Neural progenitor cell (in vitro differentiated cells): ENCODE measurements at regions not wholly inside any gene's neighbourhood (a gene's known extent, or its start where the extent isn't known, plus 50 kb on each side); places are given as distances from the start of the nearest gene placed in this dataset.

Experiments used
- DNase-seq: peaks from one replicate; pipeline ENCODE4 v3.0.0-alpha.2; 2016; ENCODE audit warnings: low spot score
- H2AFZ ChIP-seq: fragments of 200-600 bp; sonication (generic); replicated peaks from 2 replicates; pipeline ENCODE4 v1.6.1; 2016; ENCODE audit warnings: antibody characterized with exemption
- H3F3A ChIP-seq: fragments of 200-600 bp; sonication (generic); 2 replicates; pipeline ENCODE4 v1.6.1; 2016; ENCODE audit warnings: antibody characterized with exemption, low read depth
- H3K27ac ChIP-seq: fragments of 200-600 bp; sonication (generic); 2 replicates; pipeline ENCODE4 v1.5.1; 2016; ENCODE audit warnings: mild to moderate bottlenecking
- H3K27me3 ChIP-seq: fragments of 200-600 bp; sonication (generic); 2 replicates; pipeline ENCODE4 v1.6.1; 2016; ENCODE audit warnings: mild to moderate bottlenecking, moderate library complexity
- H3K36me3 ChIP-seq: fragments of 200-600 bp; sonication (generic); 2 replicates; pipeline ENCODE4 v1.5.1; 2016
- H3K4me1 ChIP-seq: fragments of 200-600 bp; sonication (generic); 2 replicates; pipeline ENCODE4 v1.6.1; 2016; ENCODE audit warnings: mixed run types
- H3K4me2 ChIP-seq: fragments of 200-600 bp; sonication (generic); 2 replicates; pipeline ENCODE4 v1.6.1; 2016
- H3K4me3 ChIP-seq: fragments of 200-600 bp; sonication (generic); 2 replicates; pipeline ENCODE4 v1.5.1; 2016
- H3K79me2 ChIP-seq: fragments of 200-600 bp; sonication (generic); 2 replicates; pipeline ENCODE4 v1.6.1; 2016; ENCODE audit warnings: low read depth
- H3K9ac ChIP-seq: fragments of 200-600 bp; sonication (generic); 2 replicates; pipeline ENCODE4 v1.6.1; 2016
- H3K9me3 ChIP-seq: fragments of 200-600 bp; sonication (generic); 2 replicates; pipeline ENCODE4 v1.5.1; 2016; ENCODE audit warnings: low read depth
- H4K20me1 ChIP-seq: fragments of 200-600 bp; sonication (generic); 2 replicates; pipeline ENCODE4 v1.6.1; 2016; ENCODE audit warnings: low read depth
- H3K27ac Mint-ChIP-seq: 3 replicates; pipeline ENCODE4 v1.8.0; 2021; ENCODE audit warnings: mixed read lengths
- H3K27me3 Mint-ChIP-seq: 2 replicates; pipeline ENCODE4 v1.8.0; 2022; ENCODE audit warnings: low read depth, mild to moderate bottlenecking, inconsistent platforms, moderate library complexity, mixed read lengths; ENCODE audit not compliant: insufficient read depth
- H3K36me3 Mint-ChIP-seq: 3 replicates; pipeline ENCODE4 v1.8.0; 2021; ENCODE audit warnings: mixed read lengths
- H3K4me1 Mint-ChIP-seq: 3 replicates; pipeline ENCODE4 v1.8.0; 2021; ENCODE audit warnings: mixed read lengths
- H3K4me3 Mint-ChIP-seq: 3 replicates; pipeline ENCODE4 v1.8.0; 2021; ENCODE audit warnings: mild to moderate bottlenecking, moderate library complexity, mixed read lengths
- H3K9me3 Mint-ChIP-seq: 3 replicates; pipeline ENCODE4 v1.8.0; 2020; ENCODE audit warnings: mixed read lengths
- CTCF ChIP-seq: fragments of 200-600 bp; sonication (generic); IDR thresholded peaks from 2 replicates; pipeline ENCODE4 v1.5.1; 2017; ENCODE audit warnings: antibody characterized with exemption, mild to moderate bottlenecking
- EZH2 ChIP-seq: fragments of 200-600 bp; sonication (generic); IDR thresholded peaks from 2 replicates; pipeline ENCODE4 v1.6.1; 2017; ENCODE audit warnings: antibody characterized with exemption, mild to moderate bottlenecking, moderate library complexity
- EZH2phosphoT487 ChIP-seq: fragments of 200-600 bp; sonication (generic); IDR thresholded peaks from 2 replicates; pipeline ENCODE4 v1.6.1; 2017; ENCODE audit warnings: antibody characterized with exemption

- Mint-ChIP-seq H3K27ac (no peak overlapping the region), H3K4me3 (no peak overlapping the region), H3K9me3 (peaks cover 6% of the 10 kb centered on the region), H3K36me3 (no peaks in the 10 kb centered on the region), H3K4me1 (peaks cover 9% of the 10 kb centered on the region), H3K27me3 (peaks cover 8% of the 10 kb centered on the region)
- no peaks in the 10 kb centered on the region for H3K79me2 ChIP-seq
- no peak overlapping the region for H3K4me3 ChIP-seq
- no peaks in the 10 kb centered on the region for H4K20me1 ChIP-seq
- H3F3A ChIP-seq = no peaks in the 10 kb centered on the region
- no peaks in the 10 kb centered on the region for H3K9me3 ChIP-seq
- H3K9ac ChIP-seq = no peak overlapping the region
- TF ChIP-seq EZH2phosphoT487 (no peak), EZH2 (no peak), CTCF (no peak)
- no peak overlapping the region for H3K4me2 ChIP-seq
- H3K27ac ChIP-seq = no peak overlapping the region
- no peaks in the 10 kb centered on the region for H3K4me1 ChIP-seq
- no peak overlapping the region for H2AFZ ChIP-seq
- no peak for DNase-seq
- H3K36me3 ChIP-seq = no peaks in the 10 kb centered on the region
- no peaks in the 10 kb centered on the region for H3K27me3 ChIP-seq
Measured at GRCh38 chr13:48790966-48791365, 137.2 kb downstream of the CYSLTR2 start.

- DNase-seq = no peak
- no peak overlapping the region for H3K4me3 Mint-ChIP-seq
- Histone ChIP-seq H3K27ac (no peak overlapping the region), H3K27me3 (no peaks in the 10 kb centered on the region), H4K20me1 (no peaks in the 10 kb centered on the region), H2AFZ (no peak overlapping the region), H3K4me2 (no peak overlapping the region), H3K79me2 (no peaks in the 10 kb centered on the region), H3K4me3 (no peak overlapping the region), H3K9me3 (no peaks in the 10 kb centered on the region), H3K4me1 (no peaks in the 10 kb centered on the region), H3K36me3 (no peaks in the 10 kb centered on the region), H3K9ac (no peak overlapping the region), H3F3A (no peaks in the 10 kb centered on the region)
- no peaks in the 10 kb centered on the region for H3K27me3 Mint-ChIP-seq
- H3K36me3 Mint-ChIP-seq = no peaks in the 10 kb centered on the region
- TF ChIP-seq EZH2 = no peak
- TF ChIP-seq CTCF = no peak
- no peak for TF ChIP-seq EZH2phosphoT487
- no peaks in the 10 kb centered on the region for H3K9me3 Mint-ChIP-seq
- H3K27ac Mint-ChIP-seq = no peak overlapping the region
- H3K4me1 Mint-ChIP-seq = no peaks in the 10 kb centered on the region
Measured at GRCh38 chr13:48797127-48797526, 143.4 kb downstream of the CYSLTR2 start.

GRCh38 chr13:48797761-48798160, 144.0 kb downstream of the CYSLTR2 start:
- H3K4me3 Mint-ChIP-seq = no peak overlapping the region

More at GRCh38 chr13:48797761-48798160, 144.0 kb downstream of the CYSLTR2 start:
- no peak overlapping the region for H2AFZ ChIP-seq
- H3K9ac ChIP-seq = no peak overlapping the region
- no peak overlapping the region for H3K27ac ChIP-seq
- Mint-ChIP-seq H3K36me3 (no peaks in the 10 kb centered on the region), H3K9me3 (no peaks in the 10 kb centered on the region), H3K27me3 (no peaks in the 10 kb centered on the region), H3K27ac (no peak overlapping the region), H3K4me1 (no peaks in the 10 kb centered on the region)
- no peak for TF ChIP-seq CTCF
- TF ChIP-seq EZH2phosphoT487 = no peak
- no peak overlapping the region for H3K4me3 ChIP-seq
- no peaks in the 10 kb centered on the region for H3K9me3 ChIP-seq
- H3K36me3 ChIP-seq = no peaks in the 10 kb centered on the region
- DNase-seq = no peak
- H3K27me3 ChIP-seq = no peaks in the 10 kb centered on the region
- H3K79me2 ChIP-seq = no peaks in the 10 kb centered on the region
- no peaks in the 10 kb centered on the region for H4K20me1 ChIP-seq
- H3K4me1 ChIP-seq = no peaks in the 10 kb centered on the region
- H3K4me2 ChIP-seq = no peak overlapping the region
- no peaks in the 10 kb centered on the region for H3F3A ChIP-seq
